Right atrium auricular region (tissue), 2 donors: ENCODE measurements at regions not wholly inside any gene's neighbourhood (a gene's known extent, or its start where the extent isn't known, plus 50 kb on each side); places are given as distances from the start of the nearest gene placed in this dataset.

Source experiments
- DNase-seq: peaks from one replicate; pipeline ENCODE4 v3.0.0-alpha.2; 2019; ENCODE audit warnings: low spot score
- H3K27ac ChIP-seq, 2 donors: fragments of 200-600 bp; sonication (generic); 1 replicate in 1 of 2; 2 replicates in 1 of 2; pipeline ENCODE4 v1.5.1; 2016 to 2019
- H3K27me3 ChIP-seq, 2 donors: fragments of 200-600 bp; sonication (generic); one replicate each; pipeline versions ENCODE4 v1.5.1 to v1.6.0; 2017 to 2019
- H3K36me3 ChIP-seq: fragments of 200-600 bp; sonication (generic); one replicate; pipeline ENCODE4 v1.5.1; 2016
- H3K4me1 ChIP-seq, 2 donors: fragments of 200-600 bp; sonication (generic); one replicate each; pipeline versions ENCODE4 v1.5.1 to v1.6.0; 2017 to 2019
- H3K4me3 ChIP-seq, 2 donors: fragments of 200-600 bp; sonication (generic); 1 replicate in 1 of 2; 2 replicates in 1 of 2; pipeline ENCODE4 v1.5.1; 2017 to 2019; ENCODE audit warnings: mild to moderate bottlenecking in 1 of 2, moderate library complexity in 1 of 2
- H3K9me3 ChIP-seq, 2 donors: fragments of 200-600 bp; sonication (generic); one replicate each; pipeline ENCODE4 v1.5.1; 2019
- TF ChIP-seq, protein P1 (sequence below), 2 donors: fragments of 200-600 bp; sonication (generic); IDR thresholded peaks; one replicate each; pipeline ENCODE4 v1.5.1; 2019; ENCODE audit warnings: antibody characterized with exemption in 2 of 2

DNA sequence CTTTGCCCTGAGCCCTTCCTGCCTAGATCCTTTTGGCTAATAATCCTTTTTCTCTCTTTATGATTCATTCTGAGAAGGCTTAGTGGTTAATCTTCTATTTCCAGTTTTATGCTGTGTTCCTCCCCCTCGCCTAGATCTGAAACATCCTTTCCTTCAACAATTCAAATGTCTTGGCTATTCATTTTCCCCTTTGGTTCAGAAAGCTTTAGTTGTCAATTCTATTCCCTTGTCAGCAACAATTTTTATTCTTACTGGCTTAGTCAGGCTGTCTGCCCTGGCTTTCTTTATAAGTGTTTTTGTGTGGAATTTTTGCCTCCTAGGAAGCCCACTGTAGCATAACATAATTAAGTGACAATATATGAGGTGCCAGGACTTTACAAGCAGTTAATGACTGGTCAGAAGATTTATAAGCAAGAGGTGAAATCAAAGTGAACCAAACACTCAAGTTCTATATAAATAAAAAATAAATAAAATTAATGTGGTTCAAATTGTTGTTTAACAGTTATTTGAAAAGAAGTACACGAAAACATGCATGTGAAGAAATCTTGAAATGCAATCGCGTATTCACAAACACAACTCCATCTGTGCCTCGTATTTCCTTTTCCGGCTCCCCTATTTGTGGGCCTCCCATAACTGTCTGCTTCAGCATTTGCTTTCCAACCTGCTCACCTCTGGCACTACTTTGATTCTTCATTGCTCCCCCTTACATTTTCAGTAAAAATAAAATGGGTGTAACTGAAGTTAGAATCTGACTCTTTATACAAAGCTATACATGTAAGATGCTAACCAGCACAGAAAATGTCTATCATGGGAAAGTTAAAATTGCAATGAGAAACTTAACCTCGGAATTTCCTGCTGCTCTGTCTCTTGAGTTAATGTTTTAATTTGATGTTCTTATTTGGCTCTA is 235.4 kb downstream of the SPRY1 start:
- H3K27me3 ChIP-seq: no peaks in the 10 kb centered on the region
- TF ChIP-seq, protein P1, sequence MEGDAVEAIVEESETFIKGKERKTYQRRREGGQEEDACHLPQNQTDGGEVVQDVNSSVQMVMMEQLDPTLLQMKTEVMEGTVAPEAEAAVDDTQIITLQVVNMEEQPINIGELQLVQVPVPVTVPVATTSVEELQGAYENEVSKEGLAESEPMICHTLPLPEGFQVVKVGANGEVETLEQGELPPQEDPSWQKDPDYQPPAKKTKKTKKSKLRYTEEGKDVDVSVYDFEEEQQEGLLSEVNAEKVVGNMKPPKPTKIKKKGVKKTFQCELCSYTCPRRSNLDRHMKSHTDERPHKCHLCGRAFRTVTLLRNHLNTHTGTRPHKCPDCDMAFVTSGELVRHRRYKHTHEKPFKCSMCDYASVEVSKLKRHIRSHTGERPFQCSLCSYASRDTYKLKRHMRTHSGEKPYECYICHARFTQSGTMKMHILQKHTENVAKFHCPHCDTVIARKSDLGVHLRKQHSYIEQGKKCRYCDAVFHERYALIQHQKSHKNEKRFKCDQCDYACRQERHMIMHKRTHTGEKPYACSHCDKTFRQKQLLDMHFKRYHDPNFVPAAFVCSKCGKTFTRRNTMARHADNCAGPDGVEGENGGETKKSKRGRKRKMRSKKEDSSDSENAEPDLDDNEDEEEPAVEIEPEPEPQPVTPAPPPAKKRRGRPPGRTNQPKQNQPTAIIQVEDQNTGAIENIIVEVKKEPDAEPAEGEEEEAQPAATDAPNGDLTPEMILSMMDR (IDR thresholded peaks at IDR 0.05): no peak
- H3K36me3 ChIP-seq: no peaks in the 10 kb centered on the region
- H3K4me3 ChIP-seq: no peak overlapping the region
- H3K4me1 ChIP-seq: no peaks in the 10 kb centered on the region
- peaks cover 0 to 5% of the 10 kb centered on the region in 2 donors for H3K9me3 ChIP-seq
- DNase-seq: no peak
- no peak overlapping the region for H3K27ac ChIP-seq

DNA sequence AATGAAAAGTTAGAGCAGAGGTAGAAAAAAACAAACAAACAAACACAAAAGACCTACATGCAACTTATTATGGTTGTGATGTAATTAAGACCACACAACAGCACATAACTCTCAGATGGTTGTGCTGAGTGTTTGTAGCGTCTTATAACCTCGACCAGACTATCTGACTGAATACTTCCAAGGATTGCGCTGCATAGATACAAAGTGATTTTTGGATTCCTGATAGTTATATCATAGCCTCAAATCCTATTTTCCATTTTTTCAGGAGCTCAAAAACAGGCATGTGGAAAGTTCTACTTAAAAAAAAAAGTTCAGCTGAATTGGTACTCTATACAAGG is 236.1 kb downstream of the SPRY1 start:
- TF ChIP-seq, protein P1 (IDR thresholded peaks at IDR 0.05): no peak
- H3K4me1 ChIP-seq: no peaks in the 10 kb centered on the region
- no peak for DNase-seq
- H3K27ac ChIP-seq: no peak overlapping the region
- no peak overlapping the region for H3K4me3 ChIP-seq
- H3K27me3 ChIP-seq: no peaks in the 10 kb centered on the region
- peaks cover 0 to 10% of the 10 kb centered on the region in 2 donors for H3K9me3 ChIP-seq
- no peaks in the 10 kb centered on the region for H3K36me3 ChIP-seq

DNA sequence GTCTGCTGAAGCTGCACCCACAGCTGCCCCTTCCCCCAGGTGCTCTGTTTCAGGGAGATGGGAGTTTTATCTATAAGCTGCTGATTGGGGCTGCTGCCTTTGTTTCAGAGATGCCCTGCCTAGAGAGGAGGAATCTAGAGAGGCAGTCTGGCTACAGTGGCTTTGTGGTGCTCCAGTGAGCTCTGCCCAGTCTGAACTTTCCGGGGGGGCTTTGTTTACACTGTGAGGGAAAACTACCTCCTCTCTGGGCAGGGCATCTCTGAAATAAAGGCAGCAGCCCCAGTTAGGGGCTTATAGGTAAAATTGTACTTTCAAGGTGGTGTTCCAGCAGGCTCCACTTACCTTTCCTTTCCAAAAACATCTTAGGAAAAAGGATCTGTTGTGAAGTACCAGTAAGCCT is 242.2 kb downstream of the SPRY1 start:
- H3K36me3 ChIP-seq: no peaks in the 10 kb centered on the region
- no peak overlapping the region for H3K4me3 ChIP-seq
- H3K27me3 ChIP-seq: no peaks in the 10 kb centered on the region
- TF ChIP-seq, protein P1 (IDR thresholded peaks at IDR 0.05): no peak
- peaks cover 0 to 10% of the 10 kb centered on the region in 2 donors for H3K9me3 ChIP-seq
- no peak overlapping the region for H3K27ac ChIP-seq
- no peaks in the 10 kb centered on the region for H3K4me1 ChIP-seq
- DNase-seq: no peak

GRCh38 chr4:123640271-123640670 is 243.7 kb downstream of the SPRY1 start:
- TF ChIP-seq, protein P1 (IDR thresholded peaks at IDR 0.05): no peak
- Histone ChIP-seq H3K4me1 (no peaks in the 10 kb centered on the region), H3K27ac (no peak overlapping the region), H3K4me3 (no peak overlapping the region), H3K9me3 (peaks cover 0 to 10% of the 10 kb centered on the region in 2 donors), H3K27me3 (no peaks in the 10 kb centered on the region), H3K36me3 (no peaks in the 10 kb centered on the region)
- DNase-seq: no peak

GRCh38 chr4:123640824-123641223 is 244.2 kb downstream of the SPRY1 start:
- TF ChIP-seq, protein P1 (IDR thresholded peaks at IDR 0.05): no peak
- no peak for DNase-seq
- Histone ChIP-seq H3K4me1 (no peaks in the 10 kb centered on the region), H3K27me3 (no peaks in the 10 kb centered on the region), H3K27ac (no peak overlapping the region), H3K4me3 (no peak overlapping the region), H3K9me3 (peaks cover 0 to 10% of the 10 kb centered on the region in 2 donors), H3K36me3 (no peaks in the 10 kb centered on the region)

- H3K4me3 ChIP-seq: no peak overlapping the region
- TF ChIP-seq, protein P1 (IDR thresholded peaks at IDR 0.05): no peak
- no peaks in the 10 kb centered on the region for H3K27me3 ChIP-seq
- H3K9me3 ChIP-seq: no peaks in the 10 kb centered on the region
- H3K4me1 ChIP-seq: no peaks in the 10 kb centered on the region
- DNase-seq: no peak
- H3K27ac ChIP-seq: no peak overlapping the region
- H3K36me3 ChIP-seq: no peaks in the 10 kb centered on the region
These were observed 247.1 kb downstream of the SPRY1 start for GRCh38 chr4:123643691-123644090.
